ENCODE measurements at regions not wholly inside any gene's neighbourhood (a gene's known extent, or its start where the extent isn't known, plus 50 kb on each side); places are given as distances from the start of the nearest gene placed in this dataset.
"Not testable (repeated sequence)": the region's sequence is repeated elsewhere in the genome, so short reads cannot be mapped to it uniquely, and the experiment has no call there.

DNA sequence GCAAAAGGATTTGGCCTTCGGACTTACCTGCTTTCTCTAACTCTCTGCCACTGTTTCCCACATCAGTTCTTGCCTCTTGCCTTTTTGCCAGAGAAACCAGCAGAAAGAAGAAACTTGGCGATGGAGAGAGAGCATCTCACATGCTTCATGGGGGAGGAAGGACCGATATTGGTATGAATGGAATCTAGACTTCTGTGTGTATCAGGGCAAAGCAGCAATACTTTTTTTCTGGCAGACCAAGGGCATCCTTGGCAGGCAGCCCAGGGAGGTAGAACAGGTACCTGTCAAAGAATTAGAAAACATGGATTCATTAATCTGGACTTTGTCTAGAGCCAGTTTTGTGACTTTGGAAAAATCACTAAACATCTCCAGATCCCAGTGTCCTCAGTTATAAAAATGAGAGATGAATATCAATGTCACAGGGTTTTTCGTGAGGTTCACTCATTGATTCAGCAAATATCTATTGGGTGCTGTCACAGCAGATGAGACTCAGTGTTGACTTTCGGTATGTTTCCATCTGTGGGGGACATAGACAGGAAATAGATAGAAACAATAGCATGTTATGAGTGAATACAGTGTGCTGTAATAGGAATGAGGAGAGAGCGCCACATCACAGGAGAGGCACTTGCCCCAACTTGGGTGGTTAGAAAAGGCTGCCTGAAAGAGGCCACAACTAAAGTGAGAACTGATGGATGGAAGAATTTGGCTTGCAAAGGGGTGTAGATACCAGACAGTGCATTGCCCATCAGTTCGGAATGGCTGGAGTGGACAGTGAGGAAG, 114.1 kb downstream of the CD83 start:
- Mint-ChIP-seq H3K4me3 (no peak overlapping the region), H3K27me3 (no peaks in the 10 kb centered on the region), H3K27ac (peak overlapping the region; percentile 5 to 38), H3K9me3 (no peaks in the 10 kb centered on the region), H3K4me1 (peaks cover 20% of the 10 kb centered on the region)
- peak; percentile 85 for ATAC-seq
- no peak for DNase-seq

GRCh38 chr6:14232889-14233288, 115.3 kb downstream of the CD83 start:
- no peaks in the 10 kb centered on the region for H3K9me3 Mint-ChIP-seq
- no peak overlapping the region for H3K4me3 Mint-ChIP-seq
- ATAC-seq (no peak), DNase-seq (no peak)
- peaks cover 20% of the 10 kb centered on the region for H3K4me1 Mint-ChIP-seq
- no peaks in the 10 kb centered on the region for H3K27me3 Mint-ChIP-seq
- H3K27ac Mint-ChIP-seq: no peak overlapping the region

- ATAC-seq: no peak
- DNase-seq: no peak
- H3K9me3 Mint-ChIP-seq: no peaks in the 10 kb centered on the region
- H3K27ac Mint-ChIP-seq: peak overlapping the region in 1 of 2 donors; percentile 7
- no peaks in the 10 kb centered on the region for H3K27me3 Mint-ChIP-seq
- H3K4me1 Mint-ChIP-seq: peaks cover 10% of the 10 kb centered on the region
- no peak overlapping the region for H3K4me3 Mint-ChIP-seq
These were observed 118.2 kb downstream of the CD83 start for GRCh38 chr6:14235653-14236356.

DNA sequence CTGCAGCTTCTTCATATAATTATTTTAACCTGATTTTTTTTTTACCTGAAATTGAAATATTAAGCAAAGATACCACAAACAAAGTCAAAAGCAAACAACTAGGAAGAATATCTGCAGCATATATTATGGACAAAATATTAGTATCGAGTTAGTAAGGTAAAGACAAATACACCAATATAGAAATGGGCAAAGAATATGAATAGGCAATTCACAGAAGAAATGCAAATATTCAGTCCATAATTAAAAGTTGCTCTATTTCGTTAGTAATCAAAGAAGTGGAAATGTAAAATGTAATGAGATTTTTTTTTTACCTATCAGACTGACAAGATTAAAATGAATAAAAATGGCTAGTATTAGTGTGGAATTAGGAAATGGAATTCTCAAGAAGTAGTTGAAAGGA, 121.5 kb downstream of the CD83 start:
- Mint-ChIP-seq H3K27me3 (no peaks in the 10 kb centered on the region), H3K9me3 (no peaks in the 10 kb centered on the region), H3K4me3 (no peak overlapping the region), H3K4me1 (peaks cover 11% of the 10 kb centered on the region), H3K27ac (no peak overlapping the region)
- DNase-seq (no peak), ATAC-seq (no peak)

- ATAC-seq: no peak
- no peaks in the 10 kb centered on the region for H3K27me3 Mint-ChIP-seq
- no peaks in the 10 kb centered on the region for H3K9me3 Mint-ChIP-seq
- H3K4me1 Mint-ChIP-seq: peaks cover 11% of the 10 kb centered on the region
- no peak overlapping the region for H3K4me3 Mint-ChIP-seq
- H3K27ac Mint-ChIP-seq: no peak overlapping the region
- no peak for DNase-seq
These were observed 123.0 kb downstream of the CD83 start for GRCh38 chr6:14240411-14241166.

- Mint-ChIP-seq H3K27me3 (no peaks in the 10 kb centered on the region), H3K27ac (no peak overlapping the region), H3K9me3 (no peaks in the 10 kb centered on the region), H3K4me3 (no peak overlapping the region), H3K4me1 (peaks cover 11% of the 10 kb centered on the region)
- ATAC-seq (no peak), DNase-seq (no peak)
These were observed 123.9 kb downstream of the CD83 start for GRCh38 chr6:14241255-14242070.

DNA sequence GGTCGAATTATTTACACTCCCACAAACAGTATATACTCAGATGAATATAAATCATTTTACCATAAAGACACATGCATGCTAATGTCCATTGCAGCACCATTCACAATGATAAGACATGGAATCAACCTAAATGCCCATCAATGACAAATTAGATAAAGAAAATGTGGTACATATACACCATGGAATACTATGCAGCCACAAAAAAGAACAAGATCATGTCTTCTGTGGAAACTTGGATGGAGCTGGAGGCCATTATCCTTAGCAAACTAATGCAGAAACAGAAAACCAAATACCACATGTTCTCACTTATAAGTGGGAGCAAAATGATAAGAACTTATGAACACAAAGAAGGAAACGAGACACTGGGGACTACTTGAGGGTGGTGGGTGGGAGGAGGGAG, 125.3 kb downstream of the CD83 start:
- H3K9me3 Mint-ChIP-seq, DNase-seq, H3K4me3 Mint-ChIP-seq: not testable (repeated sequence)

GRCh38 chr6:14243597-14243996, 126.0 kb downstream of the CD83 start:
- DNase-seq (no peak), ATAC-seq (no peak)
- no peak overlapping the region for H3K4me3 Mint-ChIP-seq
- no peaks in the 10 kb centered on the region for H3K27me3 Mint-ChIP-seq
- no peaks in the 10 kb centered on the region for H3K9me3 Mint-ChIP-seq
- no peak overlapping the region for H3K27ac Mint-ChIP-seq
- H3K4me1 Mint-ChIP-seq: peaks cover 11% of the 10 kb centered on the region

More for the DNA sequence above, 125.3 kb downstream of the CD83 start:
- peaks cover 11% of the 10 kb centered on the region for H3K4me1 Mint-ChIP-seq
- not testable (repeated sequence) for H3K27me3 Mint-ChIP-seq, H3K27ac Mint-ChIP-seq, ATAC-seq

GRCh38 chr6:14246876-14247275, 129.3 kb downstream of the CD83 start:
- no peaks in the 10 kb centered on the region for H3K4me1 Mint-ChIP-seq
- H3K27ac Mint-ChIP-seq: no peak overlapping the region
- H3K4me3 Mint-ChIP-seq: no peak overlapping the region
- peaks cover 0 to 10% of the 10 kb centered on the region in 2 donors for H3K9me3 Mint-ChIP-seq
- ATAC-seq (no peak), DNase-seq (no peak)
- no peaks in the 10 kb centered on the region for H3K27me3 Mint-ChIP-seq

DNA sequence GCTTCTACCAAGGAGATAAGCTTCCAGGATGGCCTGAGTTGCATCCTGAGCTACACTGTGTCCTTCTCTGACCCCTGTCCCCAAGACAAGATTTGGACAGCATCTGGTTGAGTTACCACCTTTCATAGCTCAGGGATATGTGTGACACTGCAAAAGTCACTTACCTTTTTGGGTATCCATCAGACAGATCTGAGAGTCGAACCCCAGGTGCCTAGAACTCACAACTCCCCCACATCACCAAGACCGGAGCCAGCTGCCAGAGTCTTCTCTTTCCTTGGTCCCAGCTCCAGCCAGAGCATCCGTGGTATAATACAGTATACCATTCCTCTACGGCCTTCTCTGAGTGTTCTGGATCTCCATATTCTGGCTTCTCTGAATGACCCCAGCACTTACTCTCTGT, 133.0 kb downstream of the CD83 start:
- DNase-seq: no peak
- ATAC-seq: no peak
- H3K27me3 Mint-ChIP-seq: no peaks in the 10 kb centered on the region
- peaks cover 10% of the 10 kb centered on the region for H3K4me1 Mint-ChIP-seq
- H3K4me3 Mint-ChIP-seq: no peak overlapping the region
- no peak overlapping the region for H3K27ac Mint-ChIP-seq
- H3K9me3 Mint-ChIP-seq: peaks cover 0 to 10% of the 10 kb centered on the region in 2 donors

- Mint-ChIP-seq H3K4me3 (no peak overlapping the region), H3K9me3 (peaks cover 0 to 10% of the 10 kb centered on the region in 2 donors), H3K4me1 (peaks cover 10% of the 10 kb centered on the region), H3K27ac (no peak overlapping the region), H3K27me3 (no peaks in the 10 kb centered on the region)
- ATAC-seq: no peak
- DNase-seq: no peak
These were observed 134.8 kb downstream of the CD83 start for GRCh38 chr6:14252271-14252850.

GRCh38 chr6:14254505-14254904, 136.9 kb downstream of the CD83 start:
- no peak overlapping the region for H3K4me3 Mint-ChIP-seq
- DNase-seq (no peak), ATAC-seq (peak; percentile 58)
- H3K4me1 Mint-ChIP-seq: peaks cover 10% of the 10 kb centered on the region
- H3K27me3 Mint-ChIP-seq: no peaks in the 10 kb centered on the region
- H3K27ac Mint-ChIP-seq: no peak overlapping the region
- peaks cover 0 to 10% of the 10 kb centered on the region in 2 donors for H3K9me3 Mint-ChIP-seq

- no peak overlapping the region for H3K27ac Mint-ChIP-seq
- peaks cover 10% of the 10 kb centered on the region for H3K4me1 Mint-ChIP-seq
- DNase-seq: no peak
- no peak overlapping the region for H3K4me3 Mint-ChIP-seq
- peaks cover 0 to 9% of the 10 kb centered on the region in 2 donors for H3K9me3 Mint-ChIP-seq
- ATAC-seq: no peak
- H3K27me3 Mint-ChIP-seq: no peaks in the 10 kb centered on the region
These were observed 138.3 kb downstream of the CD83 start for GRCh38 chr6:14255916-14256315.

- ATAC-seq (no peak), DNase-seq (no peak)
- Mint-ChIP-seq H3K9me3 (peaks cover 0 to 8% of the 10 kb centered on the region in 2 donors), H3K4me3 (no peak overlapping the region), H3K4me1 (peaks cover 10% of the 10 kb centered on the region), H3K27ac (no peak overlapping the region), H3K27me3 (no peaks in the 10 kb centered on the region)
These were observed 140.5 kb downstream of the CD83 start for GRCh38 chr6:14258117-14258516.

Data from stimulated activated naive CD8-positive, alpha-beta T cell treated with anti-CD3 and anti-CD28 coated beads, Interleukin-15, amount 100 ng/mL, for 72 hours (primary cell).